ENCODE measurements at regions not wholly inside any gene's neighbourhood (a gene's known extent, or its start where the extent isn't known, plus 50 kb on each side); places are given as distances from the start of the nearest gene placed in this dataset.

GRCh38 chr20:39699166-39699725 lies 737.1 kb downstream of the DHX35 start:
- TF ChIP-seq CTCF (conservative IDR thresholded peaks at IDR 0.05; ENCODE audit: low read depth in 2 of 2), result no peak
- no peak for TF ChIP-seq EZH2 (IDR thresholded peaks at IDR 0.05; ENCODE audit: low read depth, unreplicated experiment)
- TF ChIP-seq POLR2AphosphoS5 (IDR thresholded peaks at IDR 0.05; ENCODE audit: low read depth), result no peak
- no peak for TF ChIP-seq REST (IDR thresholded peaks at IDR 0.05; ENCODE audit: unreplicated experiment)
- no peak for TF ChIP-seq ZNF114 (CRISPR knock-in tag; IDR thresholded peaks at IDR 0.05)
